GM23338 (cell line): ENCODE measurements at regions not wholly inside any gene's neighbourhood (a gene's known extent, or its start where the extent isn't known, plus 50 kb on each side); places are given as distances from the start of the nearest gene placed in this dataset.
A peak's percentile ranks its signal among the peaks of the same experiment; 100 is the strongest.

Source experiments
- ATAC-seq: fragments of 200-7000 bp; cut with Tn5 transposase; 3 replicates; pipeline ENCODE4 v1.9.1; 2020
- DNase-seq: peaks from one replicate; pipeline ENCODE4 v3.0.0-alpha.2; 2015; ENCODE audit warnings: low spot score
- H2AFZ ChIP-seq: fragments of 200-600 bp; sonication (generic); 2 replicates; pipeline ENCODE4 v1.8.0; 2016; ENCODE audit warnings: antibody characterized with exemption, mild to moderate bottlenecking, moderate library complexity
- H3F3A ChIP-seq: fragments of 200-600 bp; sonication (generic); replicated peaks from 2 replicates; pipeline ENCODE4 v1.8.0; 2017; ENCODE audit warnings: antibody characterized with exemption, mixed run types, low read depth
- H3K27ac ChIP-seq: fragments of 200-600 bp; sonication (generic); 2 replicates; pipeline ENCODE4 v1.6.1; 2016; ENCODE audit warnings: low read depth
- H3K27me3 ChIP-seq: fragments of 200-600 bp; sonication (generic); 2 replicates; pipeline ENCODE4 v1.8.0; 2016; ENCODE audit warnings: mild to moderate bottlenecking, mixed run types, moderate library complexity; ENCODE audit not compliant: insufficient read depth
- H3K36me3 ChIP-seq: fragments of 200-600 bp; sonication (generic); 2 replicates; pipeline ENCODE4 v1.8.0; 2016; ENCODE audit warnings: mild to moderate bottlenecking; ENCODE audit not compliant: insufficient read depth
- H3K4me1 ChIP-seq: fragments of 200-600 bp; sonication (generic); 2 replicates; pipeline ENCODE4 v1.8.0; 2016; ENCODE audit warnings: mild to moderate bottlenecking, moderate library complexity; ENCODE audit not compliant: insufficient read depth
- H3K4me2 ChIP-seq: fragments of 200-600 bp; sonication (generic); 2 replicates; pipeline ENCODE4 v1.7.1; 2017; ENCODE audit warnings: mixed run types
- H3K4me3 ChIP-seq: fragments of 200-600 bp; sonication (generic); 2 replicates; pipeline ENCODE4 v1.6.1; 2016; ENCODE audit warnings: mixed run types
- H3K79me2 ChIP-seq: fragments of 200-600 bp; sonication (generic); replicated peaks from 2 replicates; pipeline ENCODE4 v1.8.0; 2017; ENCODE audit warnings: mild to moderate bottlenecking; ENCODE audit not compliant: insufficient read depth
- H3K9me2 ChIP-seq: fragments of 200-600 bp; sonication (generic); 2 replicates; pipeline ENCODE4 v1.8.0; 2017; ENCODE audit not compliant: insufficient read depth
- H4K20me1 ChIP-seq: fragments of 200-600 bp; sonication (generic); replicated peaks from 2 replicates; pipeline ENCODE4 v1.8.0; 2017; ENCODE audit warnings: mild to moderate bottlenecking; ENCODE audit not compliant: insufficient read depth
- H3K27ac Mint-ChIP-seq: 2 replicates; pipeline ENCODE4 v1.8.0; 2020; ENCODE audit warnings: inconsistent platforms, mild to moderate bottlenecking, moderate library complexity, mixed read lengths
- H3K27me3 Mint-ChIP-seq: 3 replicates; pipeline ENCODE4 v1.8.0; 2022; ENCODE audit warnings: low read depth, mild to moderate bottlenecking, moderate library complexity, mixed read lengths, inconsistent platforms; ENCODE audit not compliant: insufficient read depth, poor library complexity
- H3K36me3 Mint-ChIP-seq: 3 replicates; pipeline ENCODE4 v1.8.0; 2021; ENCODE audit warnings: low read depth, mild to moderate bottlenecking, inconsistent platforms, moderate library complexity, mixed read lengths
- H3K4me1 Mint-ChIP-seq: 3 replicates; pipeline ENCODE4 v1.8.0; 2020; ENCODE audit warnings: mild to moderate bottlenecking, inconsistent platforms, mixed read lengths
- H3K4me3 Mint-ChIP-seq: 3 replicates; pipeline ENCODE4 v1.8.0; 2021; ENCODE audit warnings: moderate library complexity, mild to moderate bottlenecking, inconsistent platforms, mixed read lengths
- H3K9me3 Mint-ChIP-seq: 3 replicates; pipeline ENCODE4 v1.8.0; 2020; ENCODE audit warnings: moderate library complexity, mild to moderate bottlenecking, inconsistent platforms, mixed read lengths
- CREB1 ChIP-seq: fragments of 250-450 bp; sonication (Bioruptor Pico); IDR thresholded peaks from 2 replicates; pipeline ENCODE4 v1.5.0; 2020; ENCODE audit warnings: low read depth, mild to moderate bottlenecking, moderate library complexity
- EZH2 ChIP-seq: fragments of 200-600 bp; sonication (generic); IDR thresholded peaks from one replicate; pipeline ENCODE4 v1.8.0; 2017; ENCODE audit warnings: antibody characterized with exemption, mild to moderate bottlenecking, low read depth; ENCODE audit not compliant: unreplicated experiment
- EZH2phosphoT487 ChIP-seq: fragments of 200-600 bp; sonication (generic); IDR thresholded peaks from one replicate; pipeline ENCODE4 v1.8.1; 2018; ENCODE audit warnings: antibody characterized with exemption; ENCODE audit not compliant: unreplicated experiment
- JUNB ChIP-seq: IDR thresholded peaks from one replicate; pipeline ENCODE4 v1.6.1; 2016; ENCODE audit warnings: antibody characterized with exemption; ENCODE audit not compliant: unreplicated experiment
- NANOG ChIP-seq: IDR thresholded peaks from 2 replicates; pipeline ENCODE4 v1.6.1; 2016; ENCODE audit warnings: antibody characterized with exemption, borderline replicate concordance
- POLR2AphosphoS5 ChIP-seq: IDR thresholded peaks from 2 replicates; pipeline ENCODE4 v1.6.1; 2016; ENCODE audit warnings: antibody characterized with exemption, low read depth
- REST ChIP-seq: IDR thresholded peaks from one replicate; pipeline ENCODE4 v1.6.1; 2018; ENCODE audit warnings: antibody characterized with exemption; ENCODE audit not compliant: unreplicated experiment
- STAT1 ChIP-seq: IDR thresholded peaks from one replicate; pipeline ENCODE4 v1.6.1; 2016; ENCODE audit warnings: antibody characterized with exemption; ENCODE audit not compliant: unreplicated experiment
- ZNF114 ChIP-seq: fragments of 250-450 bp; sonication (Bioruptor Pico); IDR thresholded peaks from 2 replicates; pipeline ENCODE4 v1.5.0; 2020; ENCODE audit warnings: mild to moderate bottlenecking, moderate library complexity
- ZNF331 ChIP-seq: fragments of 250-450 bp; sonication (Bioruptor Pico); IDR thresholded peaks from 2 replicates; pipeline ENCODE4 v1.5.0; 2020; ENCODE audit warnings: low read depth, mild to moderate bottlenecking, moderate library complexity
- TF ChIP-seq, protein P1 (sequence below): fragments of 250-450 bp; sonication (Bioruptor Pico); IDR thresholded peaks from 2 replicates; pipeline ENCODE4 v1.5.0; 2020; ENCODE audit warnings: mild to moderate bottlenecking, moderate library complexity
- TF ChIP-seq, protein P2 (sequence below): IDR thresholded peaks from 2 replicates; pipeline ENCODE4 v1.6.1; 2016; ENCODE audit warnings: antibody characterized with exemption
- TF ChIP-seq, protein P3 (sequence below), 2 experiments: fragments of 200-600 bp in 1 of 2; sonication (generic) in 1 of 2; conservative IDR thresholded peaks; 2 replicates each; pipeline versions ENCODE4 v1.5.1 to v1.6.1; 2016 to 2017; ENCODE audit warnings: antibody characterized with exemption in 2 of 2, low read depth in 2 of 2, mild to moderate bottlenecking in 2 of 2, moderate library complexity in 1 of 2

- Mint-ChIP-seq H3K4me1 (no peaks in the 10 kb centered on the region), H3K9me3 (no peaks in the 10 kb centered on the region), H3K4me3 (no peak overlapping the region), H3K27me3 (no peaks in the 10 kb centered on the region), H3K36me3 (no peaks in the 10 kb centered on the region), H3K27ac (no peak overlapping the region)
- Histone ChIP-seq H4K20me1 (no peaks in the 10 kb centered on the region), H3K27ac (no peak overlapping the region), H3K4me3 (no peak overlapping the region), H3K4me2 (no peak overlapping the region), H3F3A (no peaks in the 10 kb centered on the region), H3K27me3 (no peaks in the 10 kb centered on the region), H3K79me2 (no peaks in the 10 kb centered on the region), H3K9me2 (no peaks in the 10 kb centered on the region), H3K36me3 (no peaks in the 10 kb centered on the region), H2AFZ (peak overlapping the region; percentile 8; the same call in 1 of the 2 replicates), H3K4me1 (no peaks in the 10 kb centered on the region)
- DNase-seq (no peak), ATAC-seq (no peak)
- TF ChIP-seq EZH2phosphoT487, result no peak
- TF ChIP-seq ZNF114 (CRISPR knock-in tag), result no peak
- TF ChIP-seq, protein P1, sequence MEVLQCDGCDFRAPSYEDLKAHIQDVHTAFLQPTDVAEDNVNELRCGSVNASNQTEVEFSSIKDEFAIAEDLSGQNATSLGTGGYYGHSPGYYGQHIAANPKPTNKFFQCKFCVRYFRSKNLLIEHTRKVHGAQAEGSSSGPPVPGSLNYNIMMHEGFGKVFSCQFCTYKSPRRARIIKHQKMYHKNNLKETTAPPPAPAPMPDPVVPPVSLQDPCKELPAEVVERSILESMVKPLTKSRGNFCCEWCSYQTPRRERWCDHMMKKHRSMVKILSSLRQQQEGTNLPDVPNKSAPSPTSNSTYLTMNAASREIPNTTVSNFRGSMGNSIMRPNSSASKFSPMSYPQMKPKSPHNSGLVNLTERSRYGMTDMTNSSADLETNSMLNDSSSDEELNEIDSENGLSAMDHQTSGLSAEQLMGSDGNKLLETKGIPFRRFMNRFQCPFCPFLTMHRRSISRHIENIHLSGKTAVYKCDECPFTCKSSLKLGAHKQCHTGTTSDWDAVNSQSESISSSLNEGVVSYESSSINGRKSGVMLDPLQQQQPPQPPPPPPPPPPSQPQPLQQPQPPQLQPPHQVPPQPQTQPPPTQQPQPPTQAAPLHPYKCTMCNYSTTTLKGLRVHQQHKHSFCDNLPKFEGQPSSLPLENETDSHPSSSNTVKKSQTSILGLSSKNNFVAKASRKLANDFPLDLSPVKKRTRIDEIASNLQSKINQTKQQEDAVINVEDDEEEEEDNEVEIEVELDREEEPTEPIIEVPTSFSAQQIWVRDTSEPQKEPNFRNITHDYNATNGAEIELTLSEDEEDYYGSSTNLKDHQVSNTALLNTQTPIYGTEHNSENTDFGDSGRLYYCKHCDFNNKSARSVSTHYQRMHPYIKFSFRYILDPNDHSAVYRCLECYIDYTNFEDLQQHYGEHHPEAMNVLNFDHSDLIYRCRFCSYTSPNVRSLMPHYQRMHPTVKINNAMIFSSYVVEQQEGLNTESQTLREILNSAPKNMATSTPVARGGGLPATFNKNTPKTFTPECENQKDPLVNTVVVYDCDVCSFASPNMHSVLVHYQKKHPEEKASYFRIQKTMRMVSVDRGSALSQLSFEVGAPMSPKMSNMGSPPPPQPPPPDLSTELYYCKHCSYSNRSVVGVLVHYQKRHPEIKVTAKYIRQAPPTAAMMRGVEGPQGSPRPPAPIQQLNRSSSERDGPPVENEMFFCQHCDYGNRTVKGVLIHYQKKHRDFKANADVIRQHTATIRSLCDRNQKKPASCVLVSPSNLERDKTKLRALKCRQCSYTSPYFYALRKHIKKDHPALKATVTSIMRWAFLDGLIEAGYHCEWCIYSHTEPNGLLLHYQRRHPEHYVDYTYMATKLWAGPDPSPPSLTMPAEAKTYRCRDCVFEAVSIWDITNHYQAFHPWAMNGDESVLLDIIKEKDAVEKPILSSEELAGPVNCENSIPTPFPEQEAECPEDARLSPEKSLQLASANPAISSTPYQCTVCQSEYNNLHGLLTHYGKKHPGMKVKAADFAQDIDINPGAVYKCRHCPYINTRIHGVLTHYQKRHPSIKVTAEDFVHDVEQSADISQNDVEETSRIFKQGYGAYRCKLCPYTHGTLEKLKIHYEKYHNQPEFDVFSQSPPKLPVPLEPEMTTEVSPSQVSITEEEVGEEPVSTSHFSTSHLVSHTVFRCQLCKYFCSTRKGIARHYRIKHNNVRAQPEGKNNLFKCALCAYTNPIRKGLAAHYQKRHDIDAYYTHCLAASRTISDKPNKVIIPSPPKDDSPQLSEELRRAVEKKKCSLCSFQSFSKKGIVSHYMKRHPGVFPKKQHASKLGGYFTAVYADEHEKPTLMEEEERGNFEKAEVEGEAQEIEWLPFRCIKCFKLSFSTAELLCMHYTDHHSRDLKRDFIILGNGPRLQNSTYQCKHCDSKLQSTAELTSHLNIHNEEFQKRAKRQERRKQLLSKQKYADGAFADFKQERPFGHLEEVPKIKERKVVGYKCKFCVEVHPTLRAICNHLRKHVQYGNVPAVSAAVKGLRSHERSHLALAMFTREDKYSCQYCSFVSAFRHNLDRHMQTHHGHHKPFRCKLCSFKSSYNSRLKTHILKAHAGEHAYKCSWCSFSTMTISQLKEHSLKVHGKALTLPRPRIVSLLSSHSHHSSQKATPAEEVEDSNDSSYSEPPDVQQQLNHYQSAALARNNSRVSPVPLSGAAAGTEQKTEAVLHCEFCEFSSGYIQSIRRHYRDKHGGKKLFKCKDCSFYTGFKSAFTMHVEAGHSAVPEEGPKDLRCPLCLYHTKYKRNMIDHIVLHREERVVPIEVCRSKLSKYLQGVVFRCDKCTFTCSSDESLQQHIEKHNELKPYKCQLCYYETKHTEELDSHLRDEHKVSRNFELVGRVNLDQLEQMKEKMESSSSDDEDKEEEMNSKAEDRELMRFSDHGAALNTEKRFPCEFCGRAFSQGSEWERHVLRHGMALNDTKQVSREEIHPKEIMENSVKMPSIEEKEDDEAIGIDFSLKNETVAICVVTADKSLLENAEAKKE (CRISPR knock-in tag), result no peak
- TF ChIP-seq ZNF331, result no peak
- TF ChIP-seq POLR2AphosphoS5, result no peak
- TF ChIP-seq, protein P2, sequence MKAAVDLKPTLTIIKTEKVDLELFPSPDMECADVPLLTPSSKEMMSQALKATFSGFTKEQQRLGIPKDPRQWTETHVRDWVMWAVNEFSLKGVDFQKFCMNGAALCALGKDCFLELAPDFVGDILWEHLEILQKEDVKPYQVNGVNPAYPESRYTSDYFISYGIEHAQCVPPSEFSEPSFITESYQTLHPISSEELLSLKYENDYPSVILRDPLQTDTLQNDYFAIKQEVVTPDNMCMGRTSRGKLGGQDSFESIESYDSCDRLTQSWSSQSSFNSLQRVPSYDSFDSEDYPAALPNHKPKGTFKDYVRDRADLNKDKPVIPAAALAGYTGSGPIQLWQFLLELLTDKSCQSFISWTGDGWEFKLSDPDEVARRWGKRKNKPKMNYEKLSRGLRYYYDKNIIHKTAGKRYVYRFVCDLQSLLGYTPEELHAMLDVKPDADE, result no peak
- TF ChIP-seq CREB1 (CRISPR knock-in tag), result no peak
- TF ChIP-seq JUNB, result no peak
- TF ChIP-seq REST, result no peak
- no peak for TF ChIP-seq EZH2
- TF ChIP-seq, protein P3, sequence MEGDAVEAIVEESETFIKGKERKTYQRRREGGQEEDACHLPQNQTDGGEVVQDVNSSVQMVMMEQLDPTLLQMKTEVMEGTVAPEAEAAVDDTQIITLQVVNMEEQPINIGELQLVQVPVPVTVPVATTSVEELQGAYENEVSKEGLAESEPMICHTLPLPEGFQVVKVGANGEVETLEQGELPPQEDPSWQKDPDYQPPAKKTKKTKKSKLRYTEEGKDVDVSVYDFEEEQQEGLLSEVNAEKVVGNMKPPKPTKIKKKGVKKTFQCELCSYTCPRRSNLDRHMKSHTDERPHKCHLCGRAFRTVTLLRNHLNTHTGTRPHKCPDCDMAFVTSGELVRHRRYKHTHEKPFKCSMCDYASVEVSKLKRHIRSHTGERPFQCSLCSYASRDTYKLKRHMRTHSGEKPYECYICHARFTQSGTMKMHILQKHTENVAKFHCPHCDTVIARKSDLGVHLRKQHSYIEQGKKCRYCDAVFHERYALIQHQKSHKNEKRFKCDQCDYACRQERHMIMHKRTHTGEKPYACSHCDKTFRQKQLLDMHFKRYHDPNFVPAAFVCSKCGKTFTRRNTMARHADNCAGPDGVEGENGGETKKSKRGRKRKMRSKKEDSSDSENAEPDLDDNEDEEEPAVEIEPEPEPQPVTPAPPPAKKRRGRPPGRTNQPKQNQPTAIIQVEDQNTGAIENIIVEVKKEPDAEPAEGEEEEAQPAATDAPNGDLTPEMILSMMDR (conservative IDR thresholded peaks at IDR 0.05; ENCODE audit: low read depth in 2 of 2), result no peak
- no peak for TF ChIP-seq NANOG
- TF ChIP-seq STAT1, result no peak
Measured at GRCh38 chr5:58122848-58123392, 337.0 kb downstream of the PLK2 start.
